SK-N-SH (cell line): ENCODE measurements at regions not wholly inside any gene's neighbourhood (a gene's known extent, or its start where the extent isn't known, plus 50 kb on each side); places are given as distances from the start of the nearest gene placed in this dataset.

Experiments
- CTCF ChIA-PET: fragments of 300-600, 350-600 bp; formaldehyde crosslinking; extraction: SDS; loops from one replicate; lab custom pipeline; 2021; lab: Yijun Ruan, JAX
- POLR2A ChIA-PET: fragments of 350-600 bp; sonication (Branson Sonifier 250); formaldehyde crosslinking; extraction: SDS; loops from one replicate; lab custom pipeline; 2020; ENCODE audit warnings: antibody characterized with exemption, inconsistent platforms; lab: Yijun Ruan, JAX
- DNase-seq: peaks from one replicate; pipeline ENCODE4 v3.0.0; 2012
- H2AFZ ChIP-seq: fragments of 200-600 bp; sonication (generic); 2 replicates; pipeline ENCODE4 v1.8.1; 2016; ENCODE audit warnings: antibody characterized with exemption, mild to moderate bottlenecking, low read depth
- H3F3A ChIP-seq: fragments of 200-600 bp; sonication (generic); replicated peaks from 2 replicates; pipeline ENCODE3; 2016; ENCODE audit warnings: antibody characterized with exemption, mild to moderate bottlenecking; ENCODE audit not compliant: insufficient read depth
- H3K27ac ChIP-seq, 2 experiments: fragments of 200-500 bp in 1 of 2; fragments of 200-600 bp in 1 of 2; sonication (Bioruptor generic) in 1 of 2; sonication (generic), shearing (Covaris generic) in 1 of 2; 2 replicates each; pipeline versions ENCODE4 v1.5.1 to v1.6.1; 2014 to 2016; ENCODE audit warnings: low read depth in 2 of 2, inconsistent platforms in 1 of 2, low read length in 1 of 2, mild to moderate bottlenecking in 1 of 2, mixed read lengths in 1 of 2
- H3K27me3 ChIP-seq: fragments of 200-600 bp; sonication (generic), shearing (Covaris generic); 2 replicates; pipeline ENCODE4 v1.6.1; 2016; ENCODE audit warnings: mixed run types; ENCODE audit not compliant: insufficient read depth
- H3K36me3 ChIP-seq, 2 experiments: fragments of 200-500 bp in 1 of 2; fragments of 200-600 bp in 1 of 2; sonication (Bioruptor generic) in 1 of 2; sonication (generic) in 1 of 2; replicated peaks in 1 of 2; 2 replicates each; pipeline versions ENCODE3 to v1.5.1; 2014 to 2016; ENCODE audit warnings: low read length in 1 of 2, mild to moderate bottlenecking in 1 of 2; ENCODE audit not compliant: insufficient read depth in 2 of 2, control insufficient read depth in 1 of 2
- H3K4me1 ChIP-seq, 2 experiments: fragments of 200-500 bp in 1 of 2; fragments of 200-600 bp in 1 of 2; sonication (Bioruptor generic) in 1 of 2; sonication (generic), shearing (Covaris generic) in 1 of 2; 2 replicates each; pipeline versions ENCODE4 v1.5.1 to v1.6.1; 2014 to 2016; ENCODE audit warnings: low read depth in 1 of 2, low read length in 1 of 2, mixed run types in 1 of 2; ENCODE audit not compliant: insufficient read depth in 2 of 2, control insufficient read depth in 1 of 2
- H3K4me2 ChIP-seq: fragments of 200-600 bp; sonication (generic), shearing (Covaris generic); 2 replicates; pipeline ENCODE4 v1.6.1; 2017; ENCODE audit warnings: mixed run types
- H3K4me3 ChIP-seq, 2 experiments: fragments of 200-500 bp in 1 of 2; fragments of 200-600 bp in 1 of 2; sonication (Bioruptor generic) in 1 of 2; sonication (generic), shearing (Covaris generic) in 1 of 2; 2 replicates each; pipeline versions ENCODE4 v1.5.1 to v1.8.1; 2014 to 2016; ENCODE audit warnings: low read depth in 2 of 2, inconsistent platforms in 1 of 2, low read length in 1 of 2, mild to moderate bottlenecking in 1 of 2, mixed read lengths in 1 of 2, moderate library complexity in 1 of 2
- H3K79me2 ChIP-seq: fragments of 200-600 bp; sonication (generic); 2 replicates; pipeline ENCODE4 v1.8.1; 2017; ENCODE audit warnings: mild to moderate bottlenecking; ENCODE audit not compliant: insufficient read depth
- H3K9ac ChIP-seq: fragments of 200-600 bp; sonication (generic); 2 replicates; pipeline ENCODE4 v1.6.1; 2017; ENCODE audit warnings: mixed run types
- H3K9me2 ChIP-seq: fragments of 200-600 bp; sonication (generic); 2 replicates; pipeline ENCODE4 v1.6.1; 2017; ENCODE audit warnings: mixed run types
- H3K9me3 ChIP-seq: fragments of 200-600 bp; sonication (generic); 2 replicates; pipeline ENCODE4 v1.6.1; 2017; ENCODE audit warnings: mixed run types, mild to moderate bottlenecking, moderate library complexity
- H4K20me1 ChIP-seq: fragments of 200-600 bp; sonication (generic); 2 replicates; pipeline ENCODE4 v1.6.1; 2017; ENCODE audit warnings: mild to moderate bottlenecking, mixed run types; ENCODE audit not compliant: insufficient read depth
- CHD2 ChIP-seq: fragments of 150-350 bp; IDR thresholded peaks from 2 replicates; pipeline ENCODE4 v1.6.1; 2018; ENCODE audit warnings: low read length; ENCODE audit not compliant: partially characterized antibody
- EP300 ChIP-seq, 2 experiments: IDR thresholded peaks; 2 replicates each; pipeline versions ENCODE4 v1.4.0 to v1.6.1; 2012; ENCODE audit warnings: borderline replicate concordance in 1 of 2, low read depth in 1 of 2, low read length in 1 of 2
- FOXJ3 ChIP-seq: sonication (generic); formaldehyde crosslinking; IDR thresholded peaks from 2 replicates; pipeline ENCODE4 v1.5.1; 2020; ENCODE audit warnings: mild to moderate bottlenecking, missing genetic modification reagents
- FOXM1 ChIP-seq: IDR thresholded peaks from 2 replicates; pipeline ENCODE4 v1.4.0; 2012; ENCODE audit warnings: low read depth, mild to moderate bottlenecking
- GATA2 ChIP-seq: sonication (generic); formaldehyde crosslinking; IDR thresholded peaks from 2 replicates; pipeline ENCODE4 v1.5.0; 2020; ENCODE audit warnings: mild to moderate bottlenecking, missing genetic modification reagents
- MAX ChIP-seq: IDR thresholded peaks from 2 replicates; pipeline ENCODE4 v1.4.0; 2012; ENCODE audit warnings: low read depth
- NFIC ChIP-seq: IDR thresholded peaks from 2 replicates; pipeline ENCODE4 v1.4.0; 2012; ENCODE audit warnings: borderline replicate concordance
- NRF1 ChIP-seq: IDR thresholded peaks from 2 replicates; pipeline ENCODE4 v1.6.1; 2012; ENCODE audit warnings: low read depth, mild to moderate bottlenecking, low read length
- POLR2AphosphoS5 ChIP-seq: IDR thresholded peaks from 2 replicates; pipeline ENCODE4 v1.6.1; 2012; ENCODE audit warnings: low read depth, low read length
- REST ChIP-seq: IDR thresholded peaks from 2 replicates; pipeline ENCODE4 v1.6.1; 2012; ENCODE audit warnings: mild to moderate bottlenecking, low read depth, low read length, moderate library complexity
- RXRA ChIP-seq: IDR thresholded peaks from 2 replicates; pipeline ENCODE4 v1.4.0; 2012; ENCODE audit warnings: low read depth, mild to moderate bottlenecking, borderline replicate concordance
- SIN3A ChIP-seq: IDR thresholded peaks from 2 replicates; pipeline ENCODE4 v1.6.1; 2012; ENCODE audit warnings: low read depth, mild to moderate bottlenecking, low read length, moderate library complexity, borderline replicate concordance
- TAF1 ChIP-seq: IDR thresholded peaks from 2 replicates; pipeline ENCODE4 v1.6.1; 2012; ENCODE audit warnings: low read depth, mild to moderate bottlenecking, low read length, moderate library complexity, borderline replicate concordance
- TCF12 ChIP-seq: IDR thresholded peaks from 2 replicates; pipeline ENCODE4 v1.4.0; 2012
- YY1 ChIP-seq: IDR thresholded peaks from 2 replicates; pipeline ENCODE4 v1.4.0; 2012; ENCODE audit warnings: low read depth, mild to moderate bottlenecking
- ZBTB33 ChIP-seq: IDR thresholded peaks from 2 replicates; pipeline ENCODE4 v1.4.0; 2012; ENCODE audit warnings: low read depth, borderline replicate concordance
- WGBS: methylation state at CpG from one replicate; pipeline ENCODE4 v1.1.6; 2017; ENCODE audit warnings: low lambda C conversion rate; 5-methylcytosine and 5-hydroxymethylcytosine counted together

GRCh38 chr4:187304133-187304532 is 580.5 kb upstream of the FAT1 start:
- TF ChIP-seq NRF1 (no peak), ZBTB33 (no peak), SIN3A (no peak)
- WGBS, result 28% methylated on average over 11 of the region's 11 CpGs
- Histone ChIP-seq H3K9me2 (no peaks in the 10 kb centered on the region), H3K79me2 (no peaks in the 10 kb centered on the region), H3K4me2 (no peak overlapping the region), H3K27ac (no peak overlapping the region), H2AFZ (no peak overlapping the region), H4K20me1 (no peaks in the 10 kb centered on the region), H3K9ac (no peak overlapping the region), H3K4me1 (no peaks in the 10 kb centered on the region), H3K27me3 (no peaks in the 10 kb centered on the region), H3F3A (no peaks in the 10 kb centered on the region), H3K9me3 (no peaks in the 10 kb centered on the region), H3K36me3 (no peaks in the 10 kb centered on the region), H3K4me3 (no peak overlapping the region)
- CTCF ChIA-PET, result no interaction called here
- DNase-seq, result no peak
- POLR2A ChIA-PET, result no interaction called here

GRCh38 chr4:187307131-187307530 is 583.5 kb upstream of the FAT1 start:
- Histone ChIP-seq H3K4me1 (no peaks in the 10 kb centered on the region), H3K9ac (no peak overlapping the region), H3K27me3 (no peaks in the 10 kb centered on the region), H3K9me3 (no peaks in the 10 kb centered on the region), H4K20me1 (no peaks in the 10 kb centered on the region), H3K79me2 (no peaks in the 10 kb centered on the region), H3F3A (no peaks in the 10 kb centered on the region), H3K4me3 (no peak overlapping the region), H3K36me3 (no peaks in the 10 kb centered on the region), H3K4me2 (no peak overlapping the region), H3K27ac (no peak overlapping the region), H3K9me2 (no peaks in the 10 kb centered on the region), H2AFZ (no peak overlapping the region)
- TF ChIP-seq CHD2 (no peak), REST (no peak), POLR2AphosphoS5 (no peak), NRF1 (no peak), FOXJ3 (CRISPR knock-in tag) (no peak), TCF12 (no peak), FOXM1 (no peak), EP300 (IDR thresholded peaks at IDR 0.05; ENCODE audit: borderline replicate concordance in 1 of 2, low read depth in 1 of 2, low read length in 1 of 2) (no peak), YY1 (no peak), NFIC (no peak), TAF1 (no peak), ZBTB33 (no peak), MAX (no peak), GATA2 (no peak), RXRA (no peak)
- no peak for DNase-seq
- CTCF ChIA-PET, result no interaction called here
- POLR2A ChIA-PET, result no interaction called here
- WGBS, result 23% methylated on average over 2 of the region's 2 CpGs
